A673 (cell line): ENCODE measurements at regions not wholly inside any gene's neighbourhood (a gene's known extent, or its start where the extent isn't known, plus 50 kb on each side); places are given as distances from the start of the nearest gene placed in this dataset.

Source experiments
- BruUV-seq: library from RNA; stranded (reverse); fragments of 400-500 nt; replicated peaks from 2 replicates; lab custom pipeline; 2021; lab: Mats Ljungman, UMichigan
- CTCF ChIA-PET: fragments of 300-600 bp; sonication (Branson Sonifier 250); formaldehyde crosslinking; loops from one replicate; lab custom pipeline; 2022; ENCODE audit warnings: antibody characterized with exemption; lab: Charles Lee
- POLR2A ChIA-PET: fragments of 300-600 bp; sonication (Branson Sonifier 250); formaldehyde crosslinking; loops from one replicate; lab custom pipeline; 2022; ENCODE audit warnings: antibody characterized with exemption; ENCODE audit not compliant: low non-redundant PET; lab: Charles Lee
- DNase-seq: peaks from one replicate; pipeline ENCODE4 v3.0.0-alpha.2; 2015; ENCODE audit warnings: low spot score
- H3K27ac ChIP-seq: fragments of 200-600 bp; sonication (generic); 2 replicates; pipeline ENCODE4 v1.5.1; 2016; ENCODE audit warnings: mixed run types, low read depth, mild to moderate bottlenecking, mixed read lengths, antibody characterized with exemption, low read length; ENCODE audit not compliant: poor library complexity, severe bottlenecking
- H3K27me3 ChIP-seq: fragments of 200-600 bp; sonication (generic); replicated peaks from 2 replicates; pipeline ENCODE4 v1.6.1; 2017; ENCODE audit warnings: mixed run types, low read depth, mild to moderate bottlenecking, mixed read lengths, antibody characterized with exemption, low read length; ENCODE audit not compliant: insufficient read depth, poor library complexity
- H3K36me3 ChIP-seq: fragments of 200-600 bp; sonication (generic); 2 replicates; pipeline ENCODE4 v1.6.1; 2016; ENCODE audit warnings: mixed run types, mild to moderate bottlenecking, mixed read lengths, antibody characterized with exemption, low read length; ENCODE audit not compliant: insufficient read depth, poor library complexity, severe bottlenecking
- H3K4me1 ChIP-seq: fragments of 200-600 bp; sonication (generic); 2 replicates; pipeline ENCODE4 v1.6.1; 2017; ENCODE audit warnings: mixed run types, mild to moderate bottlenecking, mixed read lengths, antibody characterized with exemption, low read length; ENCODE audit not compliant: insufficient read depth, poor library complexity, severe bottlenecking
- H3K4me3 ChIP-seq: fragments of 200-600 bp; sonication (generic); 2 replicates; pipeline ENCODE4 v1.5.1; 2016; ENCODE audit warnings: low read depth, mixed run types, mild to moderate bottlenecking, mixed read lengths, low read length; ENCODE audit not compliant: poor library complexity, severe bottlenecking
- H3K9me3 ChIP-seq: fragments of 200-600 bp; sonication (generic); 2 replicates; pipeline ENCODE4 v1.6.1; 2016; ENCODE audit warnings: mixed run types, low read depth, mild to moderate bottlenecking, mixed read lengths, antibody characterized with exemption, low read length; ENCODE audit not compliant: poor library complexity, severe bottlenecking
- EZH2 ChIP-seq: fragments of 200-600 bp; sonication (generic); IDR thresholded peaks from 2 replicates; pipeline ENCODE4 v1.6.1; 2017; ENCODE audit warnings: borderline replicate concordance, low read depth, mild to moderate bottlenecking, mixed read lengths, antibody characterized with exemption, low read length; ENCODE audit not compliant: poor library complexity, severe bottlenecking
- intact Hi-C: fragments of 100-400 bp; cut with micrococcal nuclease; formaldehyde crosslinking; loops from one replicate; pipeline ENCODE4 v1.10.0; 2022; ENCODE audit not compliant: unreplicated experiment
- TF ChIP-seq, protein P1 (sequence below): fragments of 300-800, 200-600 bp; sonication (generic); conservative IDR thresholded peaks from 2 replicates; pipeline ENCODE4 v1.5.1; 2017; ENCODE audit warnings: low read depth, mild to moderate bottlenecking, antibody characterized with exemption, low read length, moderate library complexity, mixed read lengths

DNA sequence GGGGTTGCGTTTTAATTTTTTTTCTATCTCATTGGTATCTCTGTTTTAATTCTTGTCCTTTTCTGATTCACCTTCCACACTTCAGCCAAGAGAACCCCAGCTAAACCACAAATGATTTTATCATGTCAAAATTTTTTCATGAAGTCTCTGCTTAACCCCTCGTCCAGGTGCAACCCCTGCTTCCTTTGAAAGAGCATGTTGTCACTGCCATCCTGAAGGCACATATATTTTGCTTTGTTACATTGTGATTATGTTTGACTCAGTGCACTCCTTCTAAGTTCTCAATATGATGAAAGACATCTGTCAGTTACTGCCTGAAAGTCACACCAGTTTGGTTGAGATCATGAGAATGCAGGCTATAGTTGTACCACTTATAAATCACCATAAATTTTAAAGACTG is 99.9 kb upstream of the FMR1 start:
- DNase-seq, result no peak
- TF ChIP-seq EZH2, result no peak
- TF ChIP-seq, protein P1, sequence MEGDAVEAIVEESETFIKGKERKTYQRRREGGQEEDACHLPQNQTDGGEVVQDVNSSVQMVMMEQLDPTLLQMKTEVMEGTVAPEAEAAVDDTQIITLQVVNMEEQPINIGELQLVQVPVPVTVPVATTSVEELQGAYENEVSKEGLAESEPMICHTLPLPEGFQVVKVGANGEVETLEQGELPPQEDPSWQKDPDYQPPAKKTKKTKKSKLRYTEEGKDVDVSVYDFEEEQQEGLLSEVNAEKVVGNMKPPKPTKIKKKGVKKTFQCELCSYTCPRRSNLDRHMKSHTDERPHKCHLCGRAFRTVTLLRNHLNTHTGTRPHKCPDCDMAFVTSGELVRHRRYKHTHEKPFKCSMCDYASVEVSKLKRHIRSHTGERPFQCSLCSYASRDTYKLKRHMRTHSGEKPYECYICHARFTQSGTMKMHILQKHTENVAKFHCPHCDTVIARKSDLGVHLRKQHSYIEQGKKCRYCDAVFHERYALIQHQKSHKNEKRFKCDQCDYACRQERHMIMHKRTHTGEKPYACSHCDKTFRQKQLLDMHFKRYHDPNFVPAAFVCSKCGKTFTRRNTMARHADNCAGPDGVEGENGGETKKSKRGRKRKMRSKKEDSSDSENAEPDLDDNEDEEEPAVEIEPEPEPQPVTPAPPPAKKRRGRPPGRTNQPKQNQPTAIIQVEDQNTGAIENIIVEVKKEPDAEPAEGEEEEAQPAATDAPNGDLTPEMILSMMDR, result no peak
- Histone ChIP-seq H3K4me1 (no peaks in the 10 kb centered on the region), H3K36me3 (no peaks in the 10 kb centered on the region), H3K9me3 (no peaks in the 10 kb centered on the region), H3K4me3 (no peak overlapping the region), H3K27me3 (no peaks in the 10 kb centered on the region), H3K27ac (no peak overlapping the region)
- no TSS peak for BruUV-seq
- ChIA-PET POLR2A (no interaction called here), CTCF (no interaction called here)
- intact Hi-C loops, result no loop called here

DNA sequence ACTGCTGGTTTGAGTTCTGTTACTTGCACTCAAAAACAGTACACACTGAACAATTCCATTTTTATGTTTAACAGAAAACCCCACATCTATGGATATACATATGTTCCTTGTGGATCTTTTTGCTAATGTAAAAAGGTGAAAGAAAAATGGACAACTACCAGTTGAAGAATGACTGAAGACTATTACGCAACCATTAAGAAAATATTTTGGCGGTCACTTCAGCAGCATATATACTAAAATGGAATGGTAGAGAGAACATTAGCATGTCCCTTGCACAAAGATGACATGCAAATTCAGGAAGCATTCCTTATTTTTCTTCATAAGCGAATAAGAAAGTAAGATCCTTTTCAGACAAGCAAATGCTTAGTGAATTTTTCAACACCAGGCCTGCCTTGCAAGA is 84.6 kb upstream of the FMR1 start:
- ChIA-PET POLR2A (no interaction called here), CTCF (no interaction called here)
- no peak for DNase-seq
- Histone ChIP-seq H3K4me3 (no peak overlapping the region), H3K36me3 (no peaks in the 10 kb centered on the region), H3K9me3 (no peaks in the 10 kb centered on the region), H3K27ac (no peak overlapping the region), H3K4me1 (no peaks in the 10 kb centered on the region), H3K27me3 (no peaks in the 10 kb centered on the region)
- intact Hi-C loops, result no loop called here
- no TSS peak for BruUV-seq
- TF ChIP-seq EZH2, result no peak
- TF ChIP-seq, protein P1, result no peak

DNA sequence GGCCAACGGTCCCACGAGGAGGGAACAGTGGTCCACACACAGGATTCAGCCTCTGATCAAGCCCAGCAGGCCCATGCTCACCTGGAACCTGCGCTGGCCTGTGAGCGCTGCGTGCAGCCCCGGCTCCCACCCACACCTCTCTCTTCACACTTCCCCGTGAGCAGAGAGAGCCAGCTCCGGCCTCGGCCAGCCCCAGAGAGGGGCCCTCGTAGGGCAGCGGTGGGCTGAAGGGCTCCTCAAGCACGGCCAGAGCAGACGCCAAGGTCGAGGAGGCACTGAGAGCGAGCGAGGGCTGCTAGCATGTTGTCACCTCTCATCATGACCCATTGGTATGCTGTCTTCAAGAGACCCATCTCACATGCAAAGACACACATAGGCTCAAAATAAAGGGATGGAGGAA is 83.0 kb upstream of the FMR1 start:
- CTCF ChIA-PET, result no interaction called here
- TF ChIP-seq, protein P1, result no peak
- TF ChIP-seq EZH2, result no peak
- POLR2A ChIA-PET, result no interaction called here
- Histone ChIP-seq H3K27me3 (no peaks in the 10 kb centered on the region), H3K4me3 (no peak overlapping the region), H3K4me1 (no peaks in the 10 kb centered on the region), H3K27ac (no peak overlapping the region), H3K36me3 (no peaks in the 10 kb centered on the region), H3K9me3 (no peaks in the 10 kb centered on the region)
- intact Hi-C loops, result no loop called here
- no peak for DNase-seq
- no TSS peak for BruUV-seq
